COLO668 (cell line): ENCODE measurements at regions not wholly inside any gene's neighbourhood (a gene's known extent, or its start where the extent isn't known, plus 50 kb on each side); places are given as distances from the start of the nearest gene placed in this dataset.
"Not testable (repeated sequence)": the region's sequence is repeated elsewhere in the genome, so short reads cannot be mapped to it uniquely, and the experiment has no call there.

Source experiments
- DNase-seq: peaks from one replicate; lab custom pipeline; 2025; ENCODE audit not compliant: unreplicated experiment; lab: John Stamatoyannopoulos, UW

- not testable (repeated sequence) for DNase-seq
Measured at GRCh38 chr12:89191597-89191996, 160.7 kb downstream of the DUSP6 start.

GRCh38 chr12:89189448-89189847, 162.9 kb downstream of the DUSP6 start:
- no peak for DNase-seq

- DNase-seq = no peak
Measured at GRCh38 chr12:89187507-89187906, 164.8 kb downstream of the DUSP6 start.

GRCh38 chr12:89185889-89186288, 166.4 kb downstream of the DUSP6 start:
- DNase-seq = no peak

- DNase-seq = no peak
Measured at GRCh38 chr12:89185181-89185580, 167.1 kb downstream of the DUSP6 start.

GRCh38 chr12:89183985-89184435, 168.3 kb downstream of the DUSP6 start:
- DNase-seq = no peak

- no peak for DNase-seq
Measured at GRCh38 chr12:89181271-89181920, 170.9 kb downstream of the DUSP6 start.

GRCh38 chr12:89180496-89180895, 171.8 kb downstream of the DUSP6 start:
- no peak for DNase-seq

- no peak for DNase-seq
Measured at GRCh38 chr12:89179983-89180382, 172.3 kb downstream of the DUSP6 start.

GRCh38 chr12:89179245-89179644, 173.1 kb downstream of the DUSP6 start:
- no peak for DNase-seq

- no peak for DNase-seq
Measured at GRCh38 chr12:89177802-89178395, 174.4 kb downstream of the DUSP6 start.

- DNase-seq = no peak
Measured at GRCh38 chr12:89176676-89177075, 175.6 kb downstream of the DUSP6 start.

- DNase-seq = no peak
Measured at GRCh38 chr12:89173678-89174077, 178.6 kb downstream of the DUSP6 start.

- DNase-seq = no peak
Measured at GRCh38 chr12:89173096-89173495, 179.2 kb downstream of the DUSP6 start.

- DNase-seq = no peak
Measured at GRCh38 chr12:89172224-89172623, 180.1 kb downstream of the DUSP6 start.

- DNase-seq = no peak
Measured at GRCh38 chr12:89169321-89169720, 183.0 kb downstream of the DUSP6 start.

- no peak for DNase-seq
Measured at GRCh38 chr12:89167986-89168385, 184.3 kb downstream of the DUSP6 start.

GRCh38 chr12:89166525-89166934, 185.8 kb downstream of the DUSP6 start:
- DNase-seq = no peak

GRCh38 chr12:89166121-89166520, 186.2 kb downstream of the DUSP6 start:
- DNase-seq = no peak

- no peak for DNase-seq
Measured at GRCh38 chr12:89165703-89166102, 186.6 kb downstream of the DUSP6 start.

- DNase-seq = no peak
Measured at GRCh38 chr12:89163918-89164317, 188.4 kb downstream of the DUSP6 start.

GRCh38 chr12:89162589-89163261, 189.6 kb downstream of the DUSP6 start:
- DNase-seq = no peak
